SK-N-MC (cell line): ENCODE measurements at regions not wholly inside any gene's neighbourhood (a gene's known extent, or its start where the extent isn't known, plus 50 kb on each side); places are given as distances from the start of the nearest gene placed in this dataset.

Source experiments
- EZH2 ChIP-seq: fragments of 200-600 bp; sonication (generic); IDR thresholded peaks from one replicate; pipeline ENCODE4 v1.6.1; 2017; ENCODE audit warnings: antibody characterized with exemption
- FOXP2 ChIP-seq: optimal IDR thresholded peaks from 2 replicates; pipeline ENCODE3; 2011; ENCODE audit warnings: mild to moderate bottlenecking, moderate library complexity; ENCODE audit not compliant: insufficient read depth; ENCODE audit errors: extremely low read length, control extremely low read depth
- POLR2AphosphoS5 ChIP-seq: IDR thresholded peaks from 2 replicates; pipeline ENCODE4 v1.6.1; 2012; ENCODE audit warnings: mild to moderate bottlenecking, low read depth, low read length, borderline replicate concordance

DNA sequence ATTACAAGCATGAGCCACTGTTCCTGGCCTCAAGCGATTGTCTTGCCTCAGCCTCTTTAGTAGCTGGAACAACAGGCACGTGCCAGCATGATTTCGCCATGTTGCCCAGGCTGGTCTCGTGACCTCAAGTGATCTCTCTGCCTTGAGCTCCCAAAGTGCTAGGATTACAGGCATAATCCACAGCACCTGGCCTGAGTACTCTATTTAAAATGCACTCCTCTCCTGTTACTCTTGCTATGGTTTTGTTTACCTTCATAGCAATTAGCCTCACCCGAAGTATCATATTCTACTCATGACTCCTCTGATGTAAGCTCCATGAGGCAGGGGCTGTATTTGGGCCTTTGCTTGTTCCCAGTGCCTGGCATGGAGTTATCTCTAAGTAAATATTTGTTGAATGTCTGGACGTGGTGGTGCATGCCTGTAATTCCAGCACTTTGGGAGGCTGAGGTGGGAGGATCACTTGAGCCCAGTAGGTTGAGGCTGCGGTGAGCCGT is 92.5 kb upstream of the SLC34A2 start:
- no peak for TF ChIP-seq EZH2
- no peak for TF ChIP-seq POLR2AphosphoS5
- no peak for TF ChIP-seq FOXP2
